ENCODE measurements at regions not wholly inside any gene's neighbourhood (a gene's known extent, or its start where the extent isn't known, plus 50 kb on each side); places are given as distances from the start of the nearest gene placed in this dataset.

- no peaks in the 10 kb centered on the region for H3K36me3 ChIP-seq (ENCODE audit: insufficient read depth)
- H3K4me3 ChIP-seq (IDR thresholded peaks at IDR 0.05; ENCODE audit: insufficient read depth, low read depth, low read length): no peak overlapping the region
- no peaks in the 10 kb centered on the region for H3K79me2 ChIP-seq (ENCODE audit: insufficient read depth, low read depth)
These were observed 304.5 kb downstream of the GALC start for GRCh38 chr14:87688524-87688923.

GRCh38 chr14:87687420-87687819 is 305.6 kb downstream of the GALC start:
- no peak overlapping the region for H3K4me2 ChIP-seq
- H3K4me3 ChIP-seq (IDR thresholded peaks at IDR 0.05; ENCODE audit: insufficient read depth, low read depth, low read length): no peak overlapping the region
- no peak overlapping the region for H3K9ac ChIP-seq
- H4K20me1 ChIP-seq (ENCODE audit: insufficient read depth): no peaks in the 10 kb centered on the region
- H3K4me1 ChIP-seq (ENCODE audit: low read depth, poor library complexity, severe bottlenecking): no peaks in the 10 kb centered on the region
- H3K79me2 ChIP-seq (ENCODE audit: insufficient read depth, low read depth): no peaks in the 10 kb centered on the region
- no peak overlapping the region for H3K27ac ChIP-seq
- TF ChIP-seq, protein P1, sequence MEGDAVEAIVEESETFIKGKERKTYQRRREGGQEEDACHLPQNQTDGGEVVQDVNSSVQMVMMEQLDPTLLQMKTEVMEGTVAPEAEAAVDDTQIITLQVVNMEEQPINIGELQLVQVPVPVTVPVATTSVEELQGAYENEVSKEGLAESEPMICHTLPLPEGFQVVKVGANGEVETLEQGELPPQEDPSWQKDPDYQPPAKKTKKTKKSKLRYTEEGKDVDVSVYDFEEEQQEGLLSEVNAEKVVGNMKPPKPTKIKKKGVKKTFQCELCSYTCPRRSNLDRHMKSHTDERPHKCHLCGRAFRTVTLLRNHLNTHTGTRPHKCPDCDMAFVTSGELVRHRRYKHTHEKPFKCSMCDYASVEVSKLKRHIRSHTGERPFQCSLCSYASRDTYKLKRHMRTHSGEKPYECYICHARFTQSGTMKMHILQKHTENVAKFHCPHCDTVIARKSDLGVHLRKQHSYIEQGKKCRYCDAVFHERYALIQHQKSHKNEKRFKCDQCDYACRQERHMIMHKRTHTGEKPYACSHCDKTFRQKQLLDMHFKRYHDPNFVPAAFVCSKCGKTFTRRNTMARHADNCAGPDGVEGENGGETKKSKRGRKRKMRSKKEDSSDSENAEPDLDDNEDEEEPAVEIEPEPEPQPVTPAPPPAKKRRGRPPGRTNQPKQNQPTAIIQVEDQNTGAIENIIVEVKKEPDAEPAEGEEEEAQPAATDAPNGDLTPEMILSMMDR (conservative IDR thresholded peaks at IDR 0.05; ENCODE audit: low read depth, low read length): no peak
- H2AFZ ChIP-seq (ENCODE audit: low read depth): no peak overlapping the region
- no peaks in the 10 kb centered on the region for H3K27me3 ChIP-seq (ENCODE audit: insufficient read depth, low read depth)
- no peaks in the 10 kb centered on the region for H3K36me3 ChIP-seq (ENCODE audit: insufficient read depth)

More at GRCh38 chr14:87688524-87688923, 304.5 kb downstream of the GALC start:
- Histone ChIP-seq H3K4me1 (ENCODE audit: low read depth, poor library complexity, severe bottlenecking) (no peaks in the 10 kb centered on the region), H2AFZ (ENCODE audit: low read depth) (no peak overlapping the region), H3K27ac (no peak overlapping the region), H4K20me1 (ENCODE audit: insufficient read depth) (no peaks in the 10 kb centered on the region), H3K9ac (no peak overlapping the region), H3K4me2 (no peak overlapping the region), H3K27me3 (ENCODE audit: insufficient read depth, low read depth) (no peaks in the 10 kb centered on the region)
- TF ChIP-seq, protein P1 (conservative IDR thresholded peaks at IDR 0.05; ENCODE audit: low read depth, low read length): no peak

DNA sequence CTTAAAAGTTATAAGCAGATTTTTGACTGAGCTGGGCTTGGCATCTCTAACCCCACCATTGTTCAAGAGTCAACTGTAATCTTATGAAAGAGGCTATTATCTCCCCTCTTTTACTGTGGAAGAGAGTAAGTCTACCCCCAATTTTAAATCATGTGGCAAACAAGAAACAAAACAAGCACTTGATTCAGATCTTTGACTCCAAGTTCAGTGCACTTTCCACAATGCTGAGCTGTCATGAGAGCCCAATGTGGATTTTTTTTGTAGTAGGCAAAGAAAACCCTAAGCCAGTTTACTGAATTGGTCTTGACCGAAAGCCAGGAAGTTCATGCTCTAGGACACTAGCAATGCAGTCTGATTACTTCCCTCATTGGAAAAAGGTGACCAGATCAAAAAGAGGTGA is 306.2 kb downstream of the GALC start:
- no peak overlapping the region for H3K4me3 ChIP-seq (IDR thresholded peaks at IDR 0.05; ENCODE audit: insufficient read depth, low read depth, low read length)
- H3K4me2 ChIP-seq: no peak overlapping the region
- no peaks in the 10 kb centered on the region for H4K20me1 ChIP-seq (ENCODE audit: insufficient read depth)
- H3K79me2 ChIP-seq (ENCODE audit: insufficient read depth, low read depth): no peaks in the 10 kb centered on the region
- H3K36me3 ChIP-seq (ENCODE audit: insufficient read depth): no peaks in the 10 kb centered on the region
- no peak overlapping the region for H3K9ac ChIP-seq
- no peaks in the 10 kb centered on the region for H3K4me1 ChIP-seq (ENCODE audit: low read depth, poor library complexity, severe bottlenecking)
- H3K27me3 ChIP-seq (ENCODE audit: insufficient read depth, low read depth): no peaks in the 10 kb centered on the region
- TF ChIP-seq, protein P1 (conservative IDR thresholded peaks at IDR 0.05; ENCODE audit: low read depth, low read length): no peak
- no peak overlapping the region for H2AFZ ChIP-seq (ENCODE audit: low read depth)
- no peak overlapping the region for H3K27ac ChIP-seq

- H3K9ac ChIP-seq: no peak overlapping the region
- no peak overlapping the region for H3K4me2 ChIP-seq
- H2AFZ ChIP-seq (ENCODE audit: low read depth): no peak overlapping the region
- H3K36me3 ChIP-seq (ENCODE audit: insufficient read depth): no peaks in the 10 kb centered on the region
- no peaks in the 10 kb centered on the region for H4K20me1 ChIP-seq (ENCODE audit: insufficient read depth)
- H3K79me2 ChIP-seq (ENCODE audit: insufficient read depth, low read depth): no peaks in the 10 kb centered on the region
- no peak overlapping the region for H3K27ac ChIP-seq
- no peak overlapping the region for H3K4me3 ChIP-seq (IDR thresholded peaks at IDR 0.05; ENCODE audit: insufficient read depth, low read depth, low read length)
- TF ChIP-seq, protein P1 (conservative IDR thresholded peaks at IDR 0.05; ENCODE audit: low read depth, low read length): no peak
- H3K4me1 ChIP-seq (ENCODE audit: low read depth, poor library complexity, severe bottlenecking): no peaks in the 10 kb centered on the region
- H3K27me3 ChIP-seq (ENCODE audit: insufficient read depth, low read depth): no peaks in the 10 kb centered on the region
These were observed 313.1 kb downstream of the GALC start for GRCh38 chr14:87679866-87680265.

Data from KMS-11 (cell line).